Natural killer cell (primary cell): ENCODE measurements at regions not wholly inside any gene's neighbourhood (a gene's known extent, or its start where the extent isn't known, plus 50 kb on each side); places are given as distances from the start of the nearest gene placed in this dataset.

Experiments
- ATAC-seq, 3 donors: fragments of 150-1000 bp in 2 of 3; fragments of 200-7000 bp in 1 of 3; cut with Tn5 transposase; 1 replicate in 1 of 3; 2 replicates in 2 of 3; pipeline ENCODE4 v1.10.0; 2021; ENCODE audit warnings: mild to moderate bottlenecking in 2 of 3, moderate library complexity in 2 of 3
- DNase-seq, 2 donors: peaks; one replicate each; pipeline versions ENCODE4 v3.0.0 to v3.0.0-alpha.2; 2013 to 2021; ENCODE audit warnings: mixed read lengths in 1 of 2
- H3K27ac ChIP-seq: one replicate; pipeline ENCODE4 v1.5.1; 2013; ENCODE audit warnings: mild to moderate bottlenecking, low read length
- H3K27me3 ChIP-seq: one replicate; pipeline ENCODE4 v1.6.1; 2013; ENCODE audit warnings: low read length; ENCODE audit not compliant: control insufficient read depth, insufficient read depth
- H3K36me3 ChIP-seq: one replicate; pipeline ENCODE4 v1.6.1; 2013; ENCODE audit warnings: low read length; ENCODE audit not compliant: control insufficient read depth, insufficient read depth
- H3K4me1 ChIP-seq: one replicate; pipeline ENCODE4 v1.6.1; 2013; ENCODE audit warnings: low read length; ENCODE audit not compliant: control insufficient read depth, insufficient read depth
- H3K4me3 ChIP-seq: one replicate; pipeline ENCODE4 v1.5.1; 2013; ENCODE audit warnings: low read length
- H3K9me3 ChIP-seq: one replicate; pipeline ENCODE4 v1.6.1; 2013; ENCODE audit warnings: low read length; ENCODE audit not compliant: control insufficient read depth, insufficient read depth
- H3K27ac Mint-ChIP-seq, 2 donors: one replicate each; pipeline ENCODE4 v1.8.0; 2022; ENCODE audit warnings: mild to moderate bottlenecking in 2 of 2, mixed read lengths in 2 of 2, moderate library complexity in 1 of 2
- H3K27me3 Mint-ChIP-seq, 2 donors: one replicate each; pipeline ENCODE4 v1.8.0; 2022; ENCODE audit warnings: low read depth in 2 of 2, mixed read lengths in 2 of 2
- H3K36me3 Mint-ChIP-seq: one replicate; pipeline ENCODE4 v1.8.0; 2022; ENCODE audit warnings: mixed read lengths
- H3K4me1 Mint-ChIP-seq, 2 donors: one replicate each; pipeline ENCODE4 v1.8.0; 2022; ENCODE audit warnings: mixed read lengths in 2 of 2
- H3K4me3 Mint-ChIP-seq: one replicate; pipeline ENCODE4 v1.8.0; 2022; ENCODE audit warnings: mild to moderate bottlenecking, moderate library complexity, mixed read lengths
- H3K9me3 Mint-ChIP-seq, 2 donors: one replicate each; pipeline ENCODE4 v1.8.0; 2022; ENCODE audit warnings: mixed read lengths in 2 of 2
- WGBS: methylation state at CpG from one replicate; pipeline ENCODE4 v1.1.7; 2013; ENCODE audit warnings: missing lambda C conversion rate; ENCODE audit not compliant: insufficient coverage; 5-methylcytosine and 5-hydroxymethylcytosine counted together
- intact Hi-C: fragments of 100-400 bp; cut with micrococcal nuclease; formaldehyde crosslinking; loops from one replicate; pipeline ENCODE4 v1.14.2; 2022
- TF ChIP-seq, protein P1 (sequence below): fragments of 200-600 bp; IDR thresholded peaks from one replicate; pipeline ENCODE4 v1.8.0; 2022; ENCODE audit warnings: antibody characterized with exemption

GRCh38 chr6:91781946-91782345 lies 1195.1 kb upstream of the MAP3K7 start:
- no peak overlapping the region for H3K27ac Mint-ChIP-seq
- TF ChIP-seq, protein P1, sequence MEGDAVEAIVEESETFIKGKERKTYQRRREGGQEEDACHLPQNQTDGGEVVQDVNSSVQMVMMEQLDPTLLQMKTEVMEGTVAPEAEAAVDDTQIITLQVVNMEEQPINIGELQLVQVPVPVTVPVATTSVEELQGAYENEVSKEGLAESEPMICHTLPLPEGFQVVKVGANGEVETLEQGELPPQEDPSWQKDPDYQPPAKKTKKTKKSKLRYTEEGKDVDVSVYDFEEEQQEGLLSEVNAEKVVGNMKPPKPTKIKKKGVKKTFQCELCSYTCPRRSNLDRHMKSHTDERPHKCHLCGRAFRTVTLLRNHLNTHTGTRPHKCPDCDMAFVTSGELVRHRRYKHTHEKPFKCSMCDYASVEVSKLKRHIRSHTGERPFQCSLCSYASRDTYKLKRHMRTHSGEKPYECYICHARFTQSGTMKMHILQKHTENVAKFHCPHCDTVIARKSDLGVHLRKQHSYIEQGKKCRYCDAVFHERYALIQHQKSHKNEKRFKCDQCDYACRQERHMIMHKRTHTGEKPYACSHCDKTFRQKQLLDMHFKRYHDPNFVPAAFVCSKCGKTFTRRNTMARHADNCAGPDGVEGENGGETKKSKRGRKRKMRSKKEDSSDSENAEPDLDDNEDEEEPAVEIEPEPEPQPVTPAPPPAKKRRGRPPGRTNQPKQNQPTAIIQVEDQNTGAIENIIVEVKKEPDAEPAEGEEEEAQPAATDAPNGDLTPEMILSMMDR, result no peak
- Histone ChIP-seq H3K27ac (no peak overlapping the region), H3K4me1 (no peaks in the 10 kb centered on the region), H3K27me3 (no peaks in the 10 kb centered on the region), H3K4me3 (no peak overlapping the region), H3K9me3 (no peaks in the 10 kb centered on the region), H3K36me3 (no peaks in the 10 kb centered on the region)
- intact Hi-C loops, result no loop called here
- ATAC-seq (no peak), DNase-seq (no peak)
- no peaks in the 10 kb centered on the region for H3K36me3 Mint-ChIP-seq
- no peak overlapping the region for H3K4me3 Mint-ChIP-seq
- WGBS, result 77% methylated on average over 3 of the region's 3 CpGs
- H3K27me3 Mint-ChIP-seq, result no peaks in the 10 kb centered on the region
- H3K9me3 Mint-ChIP-seq, result peaks cover 9 to 16% of the 10 kb centered on the region in 2 donors
- no peaks in the 10 kb centered on the region for H3K4me1 Mint-ChIP-seq

GRCh38 chr6:91780270-91780669 lies 1193.4 kb upstream of the MAP3K7 start:
- Mint-ChIP-seq H3K4me3 (no peak overlapping the region), H3K27me3 (no peaks in the 10 kb centered on the region), H3K27ac (no peak overlapping the region), H3K36me3 (no peaks in the 10 kb centered on the region), H3K9me3 (peaks cover 10 to 13% of the 10 kb centered on the region in 2 donors), H3K4me1 (no peaks in the 10 kb centered on the region)
- Histone ChIP-seq H3K36me3 (no peaks in the 10 kb centered on the region), H3K27me3 (no peaks in the 10 kb centered on the region), H3K4me1 (no peaks in the 10 kb centered on the region), H3K4me3 (no peak overlapping the region), H3K9me3 (no peaks in the 10 kb centered on the region), H3K27ac (no peak overlapping the region)
- 89% methylated on average over 1 of the region's 2 CpGs for WGBS
- TF ChIP-seq, protein P1, result no peak
- intact Hi-C loops, result no loop called here
- ATAC-seq, result no peak
- no peak for DNase-seq

- Histone ChIP-seq H3K27ac (no peak overlapping the region), H3K9me3 (no peaks in the 10 kb centered on the region), H3K4me1 (no peaks in the 10 kb centered on the region), H3K36me3 (no peaks in the 10 kb centered on the region), H3K27me3 (no peaks in the 10 kb centered on the region), H3K4me3 (no peak overlapping the region)
- Mint-ChIP-seq H3K27ac (no peak overlapping the region), H3K36me3 (peaks cover 10% of the 10 kb centered on the region), H3K4me3 (no peak overlapping the region), H3K27me3 (no peaks in the 10 kb centered on the region), H3K9me3 (peaks cover 14 to 15% of the 10 kb centered on the region in 2 donors), H3K4me1 (no peaks in the 10 kb centered on the region)
- intact Hi-C loops, result no loop called here
- 47% methylated on average over 1 of the region's 1 CpG for WGBS
- DNase-seq, result no peak
- ATAC-seq, result no peak
- TF ChIP-seq, protein P1, result no peak
These were observed 1174.7 kb upstream of the MAP3K7 start for GRCh38 chr6:91761621-91762020.

DNA sequence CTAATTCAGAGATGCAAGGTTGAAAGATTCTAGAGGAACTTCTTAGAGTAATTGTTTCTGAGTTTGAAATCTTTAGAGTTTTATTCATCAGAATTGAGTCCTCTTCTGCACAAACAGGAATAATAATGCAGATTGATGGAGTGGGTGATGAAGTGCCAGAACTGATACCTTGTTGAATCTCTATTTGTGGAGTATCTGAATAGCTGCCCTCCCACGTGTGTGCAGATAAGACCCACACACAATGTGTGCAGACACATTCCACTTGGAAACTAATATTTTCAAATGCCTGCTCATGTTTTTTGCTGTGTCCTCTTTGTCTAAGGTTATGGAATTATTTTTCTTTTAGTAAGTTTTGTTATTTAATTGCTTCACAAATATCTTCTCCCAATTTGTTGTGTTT lies 1167.8 kb upstream of the MAP3K7 start:
- Mint-ChIP-seq H3K4me3 (no peak overlapping the region), H3K27me3 (no peaks in the 10 kb centered on the region), H3K27ac (no peak overlapping the region), H3K9me3 (peaks cover 9 to 14% of the 10 kb centered on the region in 2 donors), H3K4me1 (no peaks in the 10 kb centered on the region), H3K36me3 (peaks cover 3% of the 10 kb centered on the region)
- intact Hi-C loops, result no loop called here
- ATAC-seq (no peak), DNase-seq (no peak)
- Histone ChIP-seq H3K9me3 (no peaks in the 10 kb centered on the region), H3K27ac (no peak overlapping the region), H3K4me1 (no peaks in the 10 kb centered on the region), H3K4me3 (no peak overlapping the region), H3K27me3 (no peaks in the 10 kb centered on the region), H3K36me3 (no peaks in the 10 kb centered on the region)
- TF ChIP-seq, protein P1, result no peak
- 90% methylated on average over 1 of the region's 1 CpG for WGBS
